GM21360 (cell line): ENCODE measurements at regions not wholly inside any gene's neighbourhood (a gene's known extent, or its start where the extent isn't known, plus 50 kb on each side); places are given as distances from the start of the nearest gene placed in this dataset.

Experiments used
- ATAC-seq: cut with Tn5 transposase; IDR thresholded peaks from one replicate; pipeline ENCODE4 v1.9.1; 2021; ENCODE audit warnings: mild to moderate bottlenecking, moderate library complexity; ENCODE audit not compliant: unreplicated experiment

GRCh38 chr10:130481936-130482335 lies 345.7 kb downstream of the GLRX3 start:
- ATAC-seq: no peak

- no peak for ATAC-seq
Observed at GRCh38 chr10:130483691-130484467, 347.7 kb downstream of the GLRX3 start.

- ATAC-seq: no peak
Observed at GRCh38 chr10:130484468-130485180, 348.4 kb downstream of the GLRX3 start.

GRCh38 chr10:130485236-130485957 lies 349.2 kb downstream of the GLRX3 start:
- no peak for ATAC-seq

- ATAC-seq: no peak
Observed at GRCh38 chr10:130485958-130486895, 350.0 kb downstream of the GLRX3 start.

GRCh38 chr10:130486906-130487305 lies 350.7 kb downstream of the GLRX3 start:
- ATAC-seq: no peak

- ATAC-seq: no peak
Observed at GRCh38 chr10:130487566-130487965, 351.4 kb downstream of the GLRX3 start.

GRCh38 chr10:130489891-130490290 lies 353.7 kb downstream of the GLRX3 start:
- ATAC-seq: no peak

GRCh38 chr10:130491011-130491692 lies 355.0 kb downstream of the GLRX3 start:
- no peak for ATAC-seq

- ATAC-seq: no peak
Observed at GRCh38 chr10:130491693-130492050, 355.5 kb downstream of the GLRX3 start.

GRCh38 chr10:130492266-130492934 lies 356.2 kb downstream of the GLRX3 start:
- no peak for ATAC-seq

- ATAC-seq: no peak
Observed at GRCh38 chr10:130493021-130493420, 356.8 kb downstream of the GLRX3 start.

GRCh38 chr10:130493446-130494145 lies 357.4 kb downstream of the GLRX3 start:
- ATAC-seq: no peak

GRCh38 chr10:130495116-130495862 lies 359.1 kb downstream of the GLRX3 start:
- no peak for ATAC-seq

GRCh38 chr10:130495891-130496636 lies 359.9 kb downstream of the GLRX3 start:
- no peak for ATAC-seq

GRCh38 chr10:130497056-130498010 lies 361.1 kb downstream of the GLRX3 start:
- ATAC-seq: no peak
